ENCODE measurements at regions not wholly inside any gene's neighbourhood (a gene's known extent, or its start where the extent isn't known, plus 50 kb on each side); places are given as distances from the start of the nearest gene placed in this dataset.

GRCh38 chr4:22162454-22162853 lies 213.9 kb upstream of the KCNIP4 start:
- Mint-ChIP-seq H3K27me3 (no peaks in the 10 kb centered on the region), H3K4me3 (no peak overlapping the region), H3K4me1 (no peaks in the 10 kb centered on the region), H3K36me3 (ENCODE audit: low read depth) (no peaks in the 10 kb centered on the region), H3K27ac (no peak overlapping the region)
- no peak for DNase-seq
- H3K9me3 ChIP-seq (ENCODE audit: control insufficient read depth, low read length, poor library complexity, severe bottlenecking), result no peaks in the 10 kb centered on the region
- no peak for ATAC-seq

- ATAC-seq (no peak), DNase-seq (no peak)
- no peak overlapping the region for H3K27ac Mint-ChIP-seq
- no peaks in the 10 kb centered on the region for H3K4me1 Mint-ChIP-seq
- H3K27me3 Mint-ChIP-seq, result no peaks in the 10 kb centered on the region
- H3K9me3 ChIP-seq (ENCODE audit: control insufficient read depth, low read length, poor library complexity, severe bottlenecking), result no peaks in the 10 kb centered on the region
- no peak overlapping the region for H3K4me3 Mint-ChIP-seq
- H3K36me3 Mint-ChIP-seq (ENCODE audit: low read depth), result no peaks in the 10 kb centered on the region
Observed at GRCh38 chr4:22130741-22131140, 182.2 kb upstream of the KCNIP4 start.

GRCh38 chr4:22129454-22130029 lies 181.0 kb upstream of the KCNIP4 start:
- Mint-ChIP-seq H3K4me1 (no peaks in the 10 kb centered on the region), H3K27ac (no peak overlapping the region), H3K36me3 (ENCODE audit: low read depth) (no peaks in the 10 kb centered on the region), H3K4me3 (no peak overlapping the region), H3K27me3 (no peaks in the 10 kb centered on the region)
- DNase-seq, result no peak
- H3K9me3 ChIP-seq (ENCODE audit: control insufficient read depth, low read length, poor library complexity, severe bottlenecking), result no peaks in the 10 kb centered on the region
- ATAC-seq, result no peak

GRCh38 chr4:22122062-22122461 lies 173.5 kb upstream of the KCNIP4 start:
- Mint-ChIP-seq H3K36me3 (ENCODE audit: low read depth) (no peaks in the 10 kb centered on the region), H3K27ac (no peak overlapping the region)

GRCh38 chr4:22115262-22115661 lies 166.7 kb upstream of the KCNIP4 start:
- Mint-ChIP-seq H3K27me3 (no peaks in the 10 kb centered on the region), H3K36me3 (ENCODE audit: low read depth) (no peaks in the 10 kb centered on the region), H3K4me1 (no peaks in the 10 kb centered on the region), H3K27ac (no peak overlapping the region), H3K4me3 (no peak overlapping the region)
- H3K9me3 ChIP-seq (ENCODE audit: control insufficient read depth, low read length, poor library complexity, severe bottlenecking), result no peaks in the 10 kb centered on the region
- DNase-seq, result no peak
- no peak for ATAC-seq

More at GRCh38 chr4:22122062-22122461, 173.5 kb upstream of the KCNIP4 start:
- ATAC-seq (no peak), DNase-seq (no peak)
- no peaks in the 10 kb centered on the region for H3K9me3 ChIP-seq (ENCODE audit: control insufficient read depth, low read length, poor library complexity, severe bottlenecking)
- no peak overlapping the region for H3K4me3 Mint-ChIP-seq
- no peaks in the 10 kb centered on the region for H3K4me1 Mint-ChIP-seq
- H3K27me3 Mint-ChIP-seq, result no peaks in the 10 kb centered on the region

GRCh38 chr4:22103768-22104167 lies 155.2 kb upstream of the KCNIP4 start:
- H3K4me3 Mint-ChIP-seq, result no peak overlapping the region
- H3K27ac Mint-ChIP-seq, result no peak overlapping the region
- no peaks in the 10 kb centered on the region for H3K9me3 ChIP-seq (ENCODE audit: control insufficient read depth, low read length, poor library complexity, severe bottlenecking)
- no peak for DNase-seq
- ATAC-seq, result no peak
- H3K27me3 Mint-ChIP-seq, result no peaks in the 10 kb centered on the region
- no peaks in the 10 kb centered on the region for H3K36me3 Mint-ChIP-seq (ENCODE audit: low read depth)
- H3K4me1 Mint-ChIP-seq, result no peaks in the 10 kb centered on the region

- ATAC-seq (no peak), DNase-seq (no peak)
- Mint-ChIP-seq H3K27me3 (no peaks in the 10 kb centered on the region), H3K4me3 (no peak overlapping the region), H3K4me1 (no peaks in the 10 kb centered on the region), H3K27ac (no peak overlapping the region), H3K36me3 (ENCODE audit: low read depth) (no peaks in the 10 kb centered on the region)
- H3K9me3 ChIP-seq (ENCODE audit: control insufficient read depth, low read length, poor library complexity, severe bottlenecking), result no peaks in the 10 kb centered on the region
Observed at GRCh38 chr4:22099896-22100295, 151.3 kb upstream of the KCNIP4 start.

GRCh38 chr4:22097596-22097995 lies 149.0 kb upstream of the KCNIP4 start:
- H3K27ac Mint-ChIP-seq, result no peak overlapping the region
- no peak for ATAC-seq
- H3K4me3 Mint-ChIP-seq, result no peak overlapping the region
- DNase-seq, result no peak
- no peaks in the 10 kb centered on the region for H3K27me3 Mint-ChIP-seq
- no peaks in the 10 kb centered on the region for H3K9me3 ChIP-seq (ENCODE audit: control insufficient read depth, low read length, poor library complexity, severe bottlenecking)
- no peaks in the 10 kb centered on the region for H3K4me1 Mint-ChIP-seq
- H3K36me3 Mint-ChIP-seq (ENCODE audit: low read depth), result no peaks in the 10 kb centered on the region

GRCh38 chr4:22094217-22094616 lies 145.6 kb upstream of the KCNIP4 start:
- DNase-seq, result no peak
- H3K4me1 Mint-ChIP-seq, result no peaks in the 10 kb centered on the region
- no peaks in the 10 kb centered on the region for H3K27me3 Mint-ChIP-seq
- H3K36me3 Mint-ChIP-seq (ENCODE audit: low read depth), result no peaks in the 10 kb centered on the region
- H3K9me3 ChIP-seq (ENCODE audit: control insufficient read depth, low read length, poor library complexity, severe bottlenecking), result no peaks in the 10 kb centered on the region
- no peak overlapping the region for H3K27ac Mint-ChIP-seq
- no peak overlapping the region for H3K4me3 Mint-ChIP-seq
- ATAC-seq, result no peak

GRCh38 chr4:22093126-22093525 lies 144.6 kb upstream of the KCNIP4 start:
- no peaks in the 10 kb centered on the region for H3K27me3 Mint-ChIP-seq
- H3K4me1 Mint-ChIP-seq, result no peaks in the 10 kb centered on the region
- H3K36me3 Mint-ChIP-seq (ENCODE audit: low read depth), result no peaks in the 10 kb centered on the region
- no peak for ATAC-seq
- no peaks in the 10 kb centered on the region for H3K9me3 ChIP-seq (ENCODE audit: control insufficient read depth, low read length, poor library complexity, severe bottlenecking)
- no peak overlapping the region for H3K4me3 Mint-ChIP-seq
- DNase-seq, result no peak
- H3K27ac Mint-ChIP-seq, result no peak overlapping the region

GRCh38 chr4:22091906-22092305 lies 143.3 kb upstream of the KCNIP4 start:
- H3K9me3 ChIP-seq (ENCODE audit: control insufficient read depth, low read length, poor library complexity, severe bottlenecking), result no peaks in the 10 kb centered on the region
- no peak for ATAC-seq
- no peaks in the 10 kb centered on the region for H3K36me3 Mint-ChIP-seq (ENCODE audit: low read depth)
- no peak overlapping the region for H3K4me3 Mint-ChIP-seq
- H3K27me3 Mint-ChIP-seq, result no peaks in the 10 kb centered on the region
- no peak for DNase-seq
- H3K4me1 Mint-ChIP-seq, result no peaks in the 10 kb centered on the region
- no peak overlapping the region for H3K27ac Mint-ChIP-seq

GRCh38 chr4:22091352-22091717 lies 142.8 kb upstream of the KCNIP4 start:
- no peak for ATAC-seq
- no peak for DNase-seq
- no peaks in the 10 kb centered on the region for H3K27me3 Mint-ChIP-seq
- H3K9me3 ChIP-seq (ENCODE audit: control insufficient read depth, low read length, poor library complexity, severe bottlenecking), result no peaks in the 10 kb centered on the region
- no peaks in the 10 kb centered on the region for H3K36me3 Mint-ChIP-seq (ENCODE audit: low read depth)
- no peaks in the 10 kb centered on the region for H3K4me1 Mint-ChIP-seq
- no peak overlapping the region for H3K27ac Mint-ChIP-seq
- H3K4me3 Mint-ChIP-seq, result no peak overlapping the region

GRCh38 chr4:22090661-22091351 lies 142.2 kb upstream of the KCNIP4 start:
- no peaks in the 10 kb centered on the region for H3K9me3 ChIP-seq (ENCODE audit: control insufficient read depth, low read length, poor library complexity, severe bottlenecking)
- no peaks in the 10 kb centered on the region for H3K27me3 Mint-ChIP-seq
- no peak overlapping the region for H3K27ac Mint-ChIP-seq
- ATAC-seq (no peak), DNase-seq (no peak)
- H3K36me3 Mint-ChIP-seq (ENCODE audit: low read depth), result no peaks in the 10 kb centered on the region
- no peaks in the 10 kb centered on the region for H3K4me1 Mint-ChIP-seq
- H3K4me3 Mint-ChIP-seq, result no peak overlapping the region

GRCh38 chr4:22077571-22077970 lies 129.0 kb upstream of the KCNIP4 start:
- Mint-ChIP-seq H3K27ac (no peak overlapping the region), H3K27me3 (no peaks in the 10 kb centered on the region), H3K4me3 (no peak overlapping the region), H3K4me1 (no peaks in the 10 kb centered on the region), H3K36me3 (ENCODE audit: low read depth) (no peaks in the 10 kb centered on the region)
- H3K9me3 ChIP-seq (ENCODE audit: control insufficient read depth, low read length, poor library complexity, severe bottlenecking), result no peaks in the 10 kb centered on the region
- DNase-seq, result no peak
- no peak for ATAC-seq

Data from T-helper 17 cell (primary cell).